GM12891 (cell line): ENCODE measurements at regions not wholly inside any gene's neighbourhood (a gene's known extent, or its start where the extent isn't known, plus 50 kb on each side); places are given as distances from the start of the nearest gene placed in this dataset.
"Not testable (repeated sequence)": the region's sequence is repeated elsewhere in the genome, so short reads cannot be mapped to it uniquely, and the experiment has no call there.

Source experiments
- DNase-seq: peaks from one replicate; pipeline ENCODE4 v3.0.0; 2011; ENCODE audit warnings: low spot score; ENCODE audit not compliant: insufficient read length
- FAIRE-seq: peaks from 2 replicates; lab custom pipeline; 2011; peaks lifted over from hg19 to GRCh38; lab: Jason Lieb, UNC
- PAX5 ChIP-seq: IDR thresholded peaks from 2 replicates; pipeline ENCODE4 v1.6.1; 2011; ENCODE audit warnings: low read length, moderate library complexity, mild to moderate bottlenecking; ENCODE audit not compliant: insufficient read depth, severe bottlenecking
- POLR2A ChIP-seq: IDR thresholded peaks from 2 replicates; pipeline ENCODE4 v1.6.1; 2011; ENCODE audit warnings: low read depth, low read length, control low read depth
- POLR2AphosphoS5 ChIP-seq: IDR thresholded peaks from 2 replicates; pipeline ENCODE4 v1.6.1; 2011; ENCODE audit warnings: low read depth, low read length, control low read depth
- POU2F2 ChIP-seq: IDR thresholded peaks from 2 replicates; pipeline ENCODE4 v1.6.1; 2011; ENCODE audit warnings: low read depth, mild to moderate bottlenecking, control low read depth, low read length, moderate library complexity
- SPI1 ChIP-seq: IDR thresholded peaks from 2 replicates; pipeline ENCODE4 v1.6.1; 2011; ENCODE audit warnings: low read depth, low read length, control low read depth
- TAF1 ChIP-seq: IDR thresholded peaks from 2 replicates; pipeline ENCODE4 v1.6.1; 2011; ENCODE audit warnings: low read depth, low read length, control low read depth

- FAIRE-seq, result no peak
- TF ChIP-seq POU2F2 (no peak), POLR2AphosphoS5 (no peak), SPI1 (no peak), PAX5 (no peak), POLR2A (no peak), TAF1 (no peak)
Observed at GRCh38 chr7:67620216-67620933, 623.7 kb downstream of the TYW1 start.

DNA sequence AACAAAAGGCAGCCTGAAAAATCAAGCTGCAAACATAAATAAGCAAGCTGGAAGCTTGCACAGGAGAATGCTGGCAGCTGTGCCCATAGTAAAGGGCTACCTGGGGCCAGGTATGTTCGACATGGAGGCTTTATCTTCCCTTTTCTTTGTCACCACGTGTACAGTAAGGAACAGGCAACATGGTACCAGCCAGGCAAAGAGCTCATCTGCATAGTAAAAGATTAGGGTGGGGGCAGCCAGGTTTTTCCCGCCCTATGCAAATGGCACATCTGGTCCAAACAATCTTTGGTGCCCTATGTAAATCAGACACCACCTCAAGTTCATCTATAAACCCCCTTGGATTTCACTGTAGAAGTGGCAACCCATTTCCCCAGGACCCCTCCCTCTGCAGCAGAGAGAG is 625.1 kb downstream of the TYW1 start:
- no peak for DNase-seq
- FAIRE-seq, result no peak
- TF ChIP-seq PAX5 (no peak), SPI1 (no peak), POLR2A (no peak), POU2F2 (no peak), TAF1 (no peak), POLR2AphosphoS5 (no peak)

More at GRCh38 chr7:67620216-67620933, 623.7 kb downstream of the TYW1 start:
- DNase-seq, result no peak

DNA sequence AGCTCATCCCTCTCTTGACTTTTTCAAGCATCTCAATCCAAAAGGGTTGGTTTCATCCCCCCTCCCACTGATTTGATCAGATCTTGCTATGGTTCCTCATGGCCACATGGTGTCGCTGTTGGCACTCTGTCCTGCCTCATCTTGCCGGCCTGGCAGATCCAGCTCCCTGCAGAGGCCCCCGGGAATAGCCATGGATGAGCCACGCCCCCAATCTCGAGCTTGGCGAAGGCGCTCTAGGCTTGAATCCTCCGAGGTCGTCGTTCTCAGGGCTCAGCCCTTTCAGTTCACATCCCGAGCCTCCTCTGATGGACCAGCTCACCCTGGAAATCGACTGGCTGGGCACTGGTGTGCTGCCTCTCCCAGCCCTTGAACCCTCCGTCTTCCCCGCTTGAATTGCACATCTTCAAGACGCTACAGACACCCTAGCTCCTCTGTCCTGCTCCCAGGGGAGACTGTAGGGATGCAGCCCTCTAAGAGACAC is 628.7 kb downstream of the TYW1 start:
- peak; percentile 78 for FAIRE-seq
- TF ChIP-seq POU2F2, result 0 out of 2 replicates have a peak, but pooled peaks have one; percentile 23
- no peak for TF ChIP-seq PAX5
- TF ChIP-seq TAF1, result no peak
- no peak for TF ChIP-seq POLR2AphosphoS5
- DNase-seq, result peak; percentile 31

GRCh38 chr7:67631476-67631875 is 634.8 kb downstream of the TYW1 start:
- DNase-seq, result no peak
- TF ChIP-seq POLR2AphosphoS5 (no peak), SPI1 (no peak), POLR2A (no peak), PAX5 (no peak), POU2F2 (no peak), TAF1 (no peak)
- FAIRE-seq, result no peak

DNA sequence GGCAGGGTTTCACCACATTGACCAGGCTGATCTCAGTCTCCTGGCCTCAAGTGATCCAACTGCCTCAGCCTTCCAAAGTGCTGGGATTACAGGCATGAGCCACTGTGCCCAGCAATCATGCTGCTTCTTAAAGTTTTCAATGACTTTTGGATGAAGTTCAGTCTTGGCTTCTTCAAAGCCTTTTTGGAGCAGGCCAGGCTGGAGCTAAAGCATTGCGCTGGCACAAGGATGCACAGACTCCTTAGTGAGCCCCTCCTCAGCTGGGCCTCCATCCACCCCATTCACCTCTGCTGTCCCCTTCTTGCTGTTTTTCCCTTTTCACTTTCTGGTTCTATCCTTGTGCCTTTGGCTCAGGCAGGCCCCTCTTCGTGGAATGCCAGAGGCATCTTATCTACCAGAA is 638.6 kb downstream of the TYW1 start:
- DNase-seq, result no peak
- no peak for FAIRE-seq
- TF ChIP-seq POU2F2 (no peak), PAX5 (no peak), POLR2A (no peak), SPI1 (no peak), POLR2AphosphoS5 (no peak), TAF1 (no peak)

DNA sequence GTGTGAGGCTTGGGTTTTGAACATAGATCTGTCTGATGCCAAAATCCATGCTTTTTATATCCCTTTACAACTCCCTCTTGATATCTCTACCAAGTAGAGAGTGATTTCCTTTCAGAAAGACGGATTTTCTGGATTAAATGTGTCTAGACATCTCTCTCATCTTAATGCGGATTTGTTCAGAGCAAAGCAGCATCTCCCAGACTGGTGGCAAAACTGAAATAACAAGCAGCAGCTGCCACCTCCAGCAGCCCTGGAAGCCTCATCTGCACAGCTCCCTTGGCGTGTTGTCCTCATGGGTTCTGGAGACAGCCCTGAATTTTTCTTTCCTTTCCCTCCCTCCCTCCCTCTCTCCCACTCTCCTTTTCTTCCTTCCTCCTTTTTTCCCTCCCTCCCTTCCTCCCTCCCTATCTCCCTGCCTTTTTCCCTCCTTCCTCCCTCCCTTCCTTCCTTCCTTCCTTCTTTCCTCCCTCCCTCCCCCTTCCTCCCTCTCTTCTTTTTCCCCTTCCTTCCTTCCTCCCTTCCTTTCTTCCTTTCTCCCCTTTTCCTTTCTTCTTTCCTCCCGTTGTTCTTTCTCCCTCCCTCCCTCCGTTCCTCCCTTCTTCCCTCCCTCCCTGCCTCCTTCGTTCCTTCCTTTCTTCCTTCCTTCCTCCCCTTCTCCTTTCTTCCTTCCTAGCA is 639.9 kb downstream of the TYW1 start:
- FAIRE-seq (no peak), DNase-seq (no peak)
- TF ChIP-seq TAF1, result no peak
- TF ChIP-seq PAX5, result no peak
- TF ChIP-seq POU2F2, result no peak
- TF ChIP-seq POLR2AphosphoS5, result no peak

DNA sequence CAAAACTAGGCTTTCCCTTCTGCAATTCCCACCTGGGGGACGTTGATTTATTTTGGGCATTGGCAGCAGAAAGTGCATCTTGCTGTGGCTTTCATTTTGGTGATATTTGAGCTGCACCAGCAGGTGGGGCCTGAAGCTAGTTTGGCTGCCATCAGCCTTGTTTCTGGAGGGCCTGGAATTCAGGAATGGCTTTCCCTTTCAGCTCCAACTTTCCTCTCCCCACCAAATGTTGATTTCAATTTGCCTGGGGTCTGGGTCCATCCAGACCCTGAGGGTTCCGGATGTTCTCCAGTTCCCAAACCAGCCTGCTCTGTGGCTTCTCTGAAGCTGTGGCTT is 640.4 kb downstream of the TYW1 start:
- DNase-seq (no peak), FAIRE-seq (no peak)
- no peak for TF ChIP-seq POLR2A
- TF ChIP-seq SPI1, result no peak
- TF ChIP-seq TAF1, result no peak
- TF ChIP-seq PAX5, result no peak
- TF ChIP-seq POU2F2, result no peak
- no peak for TF ChIP-seq POLR2AphosphoS5

DNA sequence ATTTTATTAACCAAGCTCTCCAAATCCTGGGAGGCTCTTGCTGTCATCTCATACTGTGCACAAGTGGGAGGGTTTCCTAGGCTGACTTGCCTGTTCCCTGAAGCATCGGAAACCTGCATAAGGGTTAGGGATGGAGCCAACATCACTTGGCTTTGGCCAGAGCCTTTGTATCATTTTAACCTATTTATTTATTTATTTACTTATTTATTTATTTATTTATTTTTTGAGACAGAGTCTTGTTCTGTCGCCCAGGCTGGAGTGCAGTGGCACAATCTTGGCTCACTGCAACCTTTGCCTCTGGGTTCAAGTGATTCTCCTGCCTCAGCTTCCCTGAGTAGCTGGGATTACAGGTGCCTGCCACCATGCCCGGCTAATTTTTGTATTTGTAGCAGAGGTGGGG is 645.9 kb downstream of the TYW1 start:
- DNase-seq, FAIRE-seq: not testable (repeated sequence)

- DNase-seq (no peak), FAIRE-seq (no peak)
- TF ChIP-seq POU2F2 (no peak), POLR2AphosphoS5 (no peak), PAX5 (no peak), TAF1 (no peak), POLR2A (no peak), SPI1 (no peak)
Observed at GRCh38 chr7:67644151-67644550, 647.5 kb downstream of the TYW1 start.

- TF ChIP-seq POU2F2, result no peak
- TF ChIP-seq POLR2A, result no peak
- TF ChIP-seq PAX5, result no peak
- no peak for TF ChIP-seq SPI1
- no peak for TF ChIP-seq POLR2AphosphoS5
- TF ChIP-seq TAF1, result no peak
- DNase-seq, result no peak
- FAIRE-seq, result no peak
Observed at GRCh38 chr7:67652937-67653336, 656.3 kb downstream of the TYW1 start.
